ENCODE measurements at regions not wholly inside any gene's neighbourhood (a gene's known extent, or its start where the extent isn't known, plus 50 kb on each side); places are given as distances from the start of the nearest gene placed in this dataset.

DNA sequence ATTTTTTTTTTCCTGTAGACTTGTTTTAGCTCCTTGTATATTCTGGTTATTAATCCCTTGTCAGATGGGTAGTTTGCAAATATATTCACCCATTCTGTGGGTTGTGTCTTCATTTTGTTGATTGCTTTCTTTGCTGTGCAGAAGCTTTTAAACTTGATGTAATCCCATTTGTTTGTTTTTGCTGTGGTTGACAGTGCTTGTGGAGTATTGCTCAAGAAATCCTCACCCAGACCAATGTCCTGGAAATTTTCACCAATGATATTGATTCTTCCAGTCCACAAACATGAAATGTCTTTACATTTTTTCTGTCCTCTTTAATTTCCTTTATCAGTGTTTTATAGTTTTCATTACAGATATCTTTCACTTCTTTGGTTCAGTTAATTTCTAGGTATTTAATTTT, 55.6 kb upstream of the MRGPRX1 start:
- H3K9ac ChIP-seq (ENCODE audit: insufficient read depth, low read depth, low read length), result no peak overlapping the region
- ATAC-seq, result no peak
- no peak overlapping the region for H2AFZ ChIP-seq (ENCODE audit: low read length)
- no peaks in the 10 kb centered on the region for H3K79me2 ChIP-seq (ENCODE audit: insufficient read depth, low read length)
- DNase-seq (ENCODE audit: low spot score), result no peak
- in situ Hi-C loops (cut with HindIII; ENCODE audit: extremely low pct_ligation_motif_present, low pct_unique_long_range_greater_than_20kb), result no loop called here
- CTCF ChIA-PET (ENCODE audit: low intra/inter-chr PET ratio, low total read pairs), result no interaction called here
- H3K9me3 ChIP-seq (ENCODE audit: low read length), result no peaks in the 10 kb centered on the region
- H3K36me3 ChIP-seq (replicated peaks in 1 of 2; ENCODE audit: control insufficient read depth in 1 of 2, insufficient read depth in 2 of 2, low read length in 2 of 2), result no peaks in the 10 kb centered on the region
- no peak overlapping the region for H3K4me3 ChIP-seq (replicated peaks in 1 of 3; ENCODE audit: insufficient read depth in 1 of 3, low read depth in 2 of 3, low read length in 3 of 3)
- no peak overlapping the region for H3K4me2 ChIP-seq (ENCODE audit: low read depth, low read length)
- BruUV-seq (replicated peaks), result no TSS peak
- no peaks in the 10 kb centered on the region for H3K4me1 ChIP-seq (ENCODE audit: insufficient read depth, low read length)
- intact Hi-C loops (cut with micrococcal nuclease; ENCODE audit: unreplicated experiment), result no loop called here
- POLR2A ChIA-PET, result no interaction called here
- H3K27ac ChIP-seq (ENCODE audit: extremely low read length, insufficient read depth, low read length), result no peak overlapping the region
- TF ChIP-seq TBX2 (CRISPR knock-in tag; IDR thresholded peaks at IDR 0.05; ENCODE audit: borderline replicate concordance) (no peak), ZNF510 (CRISPR knock-in tag; IDR thresholded peaks at IDR 0.05; ENCODE audit: low read depth) (no peak), ZMYM3 (CRISPR knock-in tag; IDR thresholded peaks at IDR 0.05) (no peak), HOXD1 (CRISPR knock-in tag; IDR thresholded peaks at IDR 0.05) (no peak), ZNF549 (CRISPR knock-in tag; IDR thresholded peaks at IDR 0.05) (no peak), JDP2 (CRISPR knock-in tag; IDR thresholded peaks at IDR 0.05; ENCODE audit: borderline replicate concordance) (no peak)
- TF ChIP-seq, protein P1, sequence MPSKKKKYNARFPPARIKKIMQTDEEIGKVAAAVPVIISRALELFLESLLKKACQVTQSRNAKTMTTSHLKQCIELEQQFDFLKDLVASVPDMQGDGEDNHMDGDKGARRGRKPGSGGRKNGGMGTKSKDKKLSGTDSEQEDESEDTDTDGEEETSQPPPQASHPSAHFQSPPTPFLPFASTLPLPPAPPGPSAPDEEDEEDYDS (CRISPR knock-in tag; IDR thresholded peaks at IDR 0.05), result no peak
- TF ChIP-seq, protein P2, sequence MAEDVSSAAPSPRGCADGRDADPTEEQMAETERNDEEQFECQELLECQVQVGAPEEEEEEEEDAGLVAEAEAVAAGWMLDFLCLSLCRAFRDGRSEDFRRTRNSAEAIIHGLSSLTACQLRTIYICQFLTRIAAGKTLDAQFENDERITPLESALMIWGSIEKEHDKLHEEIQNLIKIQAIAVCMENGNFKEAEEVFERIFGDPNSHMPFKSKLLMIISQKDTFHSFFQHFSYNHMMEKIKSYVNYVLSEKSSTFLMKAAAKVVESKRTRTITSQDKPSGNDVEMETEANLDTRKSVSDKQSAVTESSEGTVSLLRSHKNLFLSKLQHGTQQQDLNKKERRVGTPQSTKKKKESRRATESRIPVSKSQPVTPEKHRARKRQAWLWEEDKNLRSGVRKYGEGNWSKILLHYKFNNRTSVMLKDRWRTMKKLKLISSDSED (CRISPR knock-in tag; IDR thresholded peaks at IDR 0.05), result no peak
- TF ChIP-seq, protein P3, sequence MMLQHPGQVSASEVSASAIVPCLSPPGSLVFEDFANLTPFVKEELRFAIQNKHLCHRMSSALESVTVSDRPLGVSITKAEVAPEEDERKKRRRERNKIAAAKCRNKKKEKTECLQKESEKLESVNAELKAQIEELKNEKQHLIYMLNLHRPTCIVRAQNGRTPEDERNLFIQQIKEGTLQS (CRISPR knock-in tag; IDR thresholded peaks at IDR 0.05), result no peak
- TF ChIP-seq, protein P4, sequence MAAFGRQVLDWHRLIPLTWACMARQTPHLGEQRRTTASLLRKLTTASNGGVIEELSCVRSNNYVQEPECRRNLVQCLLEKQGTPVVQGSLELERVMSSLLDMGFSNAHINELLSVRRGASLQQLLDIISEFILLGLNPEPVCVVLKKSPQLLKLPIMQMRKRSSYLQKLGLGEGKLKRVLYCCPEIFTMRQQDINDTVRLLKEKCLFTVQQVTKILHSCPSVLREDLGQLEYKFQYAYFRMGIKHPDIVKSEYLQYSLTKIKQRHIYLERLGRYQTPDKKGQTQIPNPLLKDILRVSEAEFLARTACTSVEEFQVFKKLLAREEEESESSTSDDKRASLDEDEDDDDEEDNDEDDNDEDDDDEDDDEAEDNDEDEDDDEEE (CRISPR knock-in tag; IDR thresholded peaks at IDR 0.05), result no peak
- H4K20me1 ChIP-seq (ENCODE audit: insufficient read depth, low read length), result no peaks in the 10 kb centered on the region
- FAIRE-seq, result peak; percentile 30
- no peaks in the 10 kb centered on the region for H3K27me3 ChIP-seq (ENCODE audit: control insufficient read depth in 1 of 2, insufficient read depth in 2 of 2, low read length in 2 of 2)

Data from HepG2 (cell line).